AG08396 (cell line): ENCODE measurements at regions not wholly inside any gene's neighbourhood (a gene's known extent, or its start where the extent isn't known, plus 50 kb on each side); places are given as distances from the start of the nearest gene placed in this dataset.
"Not testable (repeated sequence)": the region's sequence is repeated elsewhere in the genome, so short reads cannot be mapped to it uniquely, and the experiment has no call there.

Source experiments
- DNase-seq: peaks from one replicate; pipeline ENCODE4 v3.0.0; 2012; ENCODE audit warnings: low spot score, mixed read lengths

DNA sequence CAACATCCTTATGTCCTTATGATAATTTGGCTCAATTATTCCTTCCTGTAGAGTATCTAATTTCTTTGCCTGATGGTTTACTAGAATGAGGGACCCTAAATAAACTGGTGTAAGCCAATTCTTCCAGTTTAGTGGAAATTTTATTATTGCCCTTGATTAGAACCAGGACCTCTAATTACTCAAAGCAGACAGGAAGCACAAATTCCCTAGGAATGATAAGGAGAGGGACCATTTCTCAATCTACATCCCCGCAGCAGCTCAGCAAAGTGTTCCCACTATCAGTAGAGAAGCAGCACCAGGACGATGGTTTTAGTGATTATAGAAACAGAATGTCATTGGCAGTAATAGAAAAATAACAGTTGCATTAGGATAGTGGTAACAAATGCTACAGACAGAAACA is 97.1 kb downstream of the PLPPR4 start:
- no peak for DNase-seq

- DNase-seq = no peak
Measured at GRCh38 chr1:99363531-99363930, 99.2 kb downstream of the PLPPR4 start.

DNA sequence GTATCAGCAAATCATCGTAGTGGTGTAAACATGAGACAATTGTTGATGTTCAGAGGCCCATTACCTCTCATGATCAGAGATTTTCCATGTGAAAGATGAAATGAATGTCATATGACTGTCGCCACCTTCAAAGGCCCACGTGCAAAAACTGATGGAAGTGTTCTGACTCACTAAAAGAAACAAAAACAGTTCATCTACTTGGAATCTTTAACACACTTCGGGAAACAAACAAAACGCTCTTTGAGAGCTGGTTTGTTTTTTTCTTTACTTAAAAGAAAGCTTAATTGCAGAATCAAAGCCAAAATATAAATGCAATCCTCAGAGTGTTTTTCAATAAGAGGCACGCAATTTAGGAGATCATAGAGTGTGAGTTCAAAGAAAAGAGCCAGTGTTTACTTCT is 100.8 kb downstream of the PLPPR4 start:
- no peak for DNase-seq

- no peak for DNase-seq
Measured at GRCh38 chr1:99365545-99365944, 101.3 kb downstream of the PLPPR4 start.

- DNase-seq = no peak
Measured at GRCh38 chr1:99369154-99369553, 104.9 kb downstream of the PLPPR4 start.

DNA sequence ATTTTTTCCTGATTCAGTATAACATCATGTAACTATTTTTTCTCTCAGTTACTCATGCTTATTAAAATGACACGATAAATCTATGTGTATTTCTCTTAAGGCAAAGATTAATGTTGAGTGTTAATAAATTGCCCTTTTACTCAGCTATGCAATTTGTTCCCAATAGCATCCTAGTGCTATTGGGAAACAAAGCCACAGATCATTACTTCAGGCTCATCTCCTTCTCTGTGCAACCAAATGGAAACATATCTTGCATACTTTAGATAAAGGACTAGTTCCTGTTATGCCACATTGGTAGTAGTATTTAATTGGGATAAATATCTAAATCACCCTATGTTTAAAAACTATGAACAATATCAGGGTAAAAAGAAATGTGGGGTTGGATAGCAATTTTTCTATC is 106.2 kb downstream of the PLPPR4 start:
- DNase-seq = no peak

- DNase-seq = no peak
Measured at GRCh38 chr1:99371413-99371812, 107.1 kb downstream of the PLPPR4 start.

GRCh38 chr1:99374109-99374508 is 109.8 kb downstream of the PLPPR4 start:
- no peak for DNase-seq

DNA sequence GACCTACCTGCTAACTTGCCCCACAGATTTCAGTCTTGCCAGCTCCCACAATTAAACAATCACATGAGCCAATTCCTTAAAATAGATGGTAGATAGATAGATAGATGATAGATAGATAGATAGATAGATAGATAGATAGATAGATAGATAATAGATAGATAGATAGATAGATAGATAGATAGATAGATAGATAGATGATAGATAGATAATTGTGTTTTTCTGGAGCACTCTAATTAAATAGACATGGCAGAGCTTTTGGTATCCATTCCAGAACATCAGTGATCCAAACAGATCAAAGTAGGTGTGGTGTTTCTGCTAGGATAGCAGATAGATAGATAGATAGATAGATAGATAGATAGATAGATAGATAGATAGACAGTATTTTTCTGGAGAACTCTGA is 110.4 kb downstream of the PLPPR4 start:
- DNase-seq = not testable (repeated sequence)

GRCh38 chr1:99384021-99384420 is 119.7 kb downstream of the PLPPR4 start:
- no peak for DNase-seq

- no peak for DNase-seq
Measured at GRCh38 chr1:99385852-99386251, 121.6 kb downstream of the PLPPR4 start.

- no peak for DNase-seq
Measured at GRCh38 chr1:99396389-99396788, 132.1 kb downstream of the PLPPR4 start.

GRCh38 chr1:99397029-99397428 is 132.7 kb downstream of the PLPPR4 start:
- DNase-seq = no peak

DNA sequence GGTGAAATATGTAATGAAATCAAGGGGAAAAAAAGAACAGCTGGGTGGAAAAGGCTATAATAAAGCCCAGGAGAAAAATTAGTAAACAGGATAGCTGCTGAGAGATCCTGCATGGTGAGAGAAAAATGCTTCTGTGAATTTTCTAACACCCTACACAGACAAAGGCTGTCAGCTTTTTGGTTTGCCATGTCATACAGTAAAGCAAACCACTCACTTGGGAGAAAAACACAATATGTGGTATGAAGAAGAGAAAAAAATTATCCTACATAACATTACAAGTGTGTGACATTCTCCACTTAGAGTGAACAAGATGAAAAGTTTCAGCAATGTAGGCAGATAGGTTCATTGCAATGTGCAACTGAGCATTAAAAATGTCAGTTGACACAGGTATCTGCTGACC is 133.6 kb downstream of the PLPPR4 start:
- no peak for DNase-seq

DNA sequence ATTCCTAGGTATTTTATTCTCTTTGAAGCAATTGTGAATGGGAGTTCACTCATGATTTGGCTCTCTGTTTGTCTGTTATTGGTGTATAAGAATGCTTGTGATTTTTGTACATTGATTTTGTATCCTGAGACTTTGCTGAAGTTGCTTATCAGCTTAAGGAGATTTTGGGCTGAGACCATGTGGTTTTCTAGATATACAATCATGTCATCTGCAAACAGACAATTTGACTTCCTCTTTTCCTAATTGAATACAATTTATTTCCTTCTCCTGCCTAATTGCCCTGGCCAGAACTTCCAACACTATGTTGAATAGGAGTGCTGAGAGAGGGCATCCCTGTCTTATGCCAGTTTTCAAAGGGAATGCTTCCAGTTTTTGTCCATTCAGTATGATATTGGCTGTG is 137.3 kb downstream of the PLPPR4 start:
- DNase-seq = not testable (repeated sequence)

DNA sequence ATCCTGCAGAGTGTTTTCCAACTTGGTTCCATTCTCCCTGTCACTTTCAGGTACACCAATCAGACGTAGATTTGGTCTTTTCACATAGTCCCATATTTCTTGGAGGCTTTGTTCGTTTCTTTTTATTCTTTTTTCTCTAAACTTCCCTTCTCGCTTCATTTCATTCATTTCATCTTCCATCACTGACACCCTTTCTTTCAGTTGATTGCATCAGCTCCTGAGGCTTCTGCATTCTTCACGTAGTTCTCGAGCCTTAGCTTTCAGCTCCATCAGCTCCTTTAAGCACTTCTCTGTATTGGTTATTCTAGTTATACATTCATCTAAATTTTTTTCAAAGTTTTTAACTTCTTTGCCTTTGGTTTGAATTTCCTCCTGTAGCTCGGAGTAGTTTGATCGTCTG is 140.1 kb downstream of the PLPPR4 start:
- DNase-seq = not testable (repeated sequence)

DNA sequence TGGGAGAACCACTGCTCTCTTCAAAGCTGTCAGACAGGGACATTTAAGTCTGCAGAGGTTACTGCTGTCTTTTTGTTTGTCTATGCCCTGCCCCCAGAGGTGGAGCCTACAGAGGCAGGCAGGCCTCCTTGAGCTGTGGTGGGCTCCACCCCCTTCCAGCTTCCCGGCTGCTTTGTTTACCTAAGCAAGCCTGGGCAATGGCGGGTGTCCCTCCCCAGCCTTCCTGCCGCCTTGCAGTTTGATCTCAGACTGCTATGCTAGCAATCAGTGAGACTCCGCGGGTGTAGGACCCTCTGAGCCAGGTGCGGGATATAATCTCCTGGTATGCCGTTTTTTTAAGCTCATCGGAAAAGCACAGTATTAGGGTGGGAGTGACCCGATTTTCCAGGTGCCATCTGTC is 141.0 kb downstream of the PLPPR4 start:
- DNase-seq = not testable (repeated sequence)

GRCh38 chr1:99407018-99407417 is 142.7 kb downstream of the PLPPR4 start:
- no peak for DNase-seq

DNA sequence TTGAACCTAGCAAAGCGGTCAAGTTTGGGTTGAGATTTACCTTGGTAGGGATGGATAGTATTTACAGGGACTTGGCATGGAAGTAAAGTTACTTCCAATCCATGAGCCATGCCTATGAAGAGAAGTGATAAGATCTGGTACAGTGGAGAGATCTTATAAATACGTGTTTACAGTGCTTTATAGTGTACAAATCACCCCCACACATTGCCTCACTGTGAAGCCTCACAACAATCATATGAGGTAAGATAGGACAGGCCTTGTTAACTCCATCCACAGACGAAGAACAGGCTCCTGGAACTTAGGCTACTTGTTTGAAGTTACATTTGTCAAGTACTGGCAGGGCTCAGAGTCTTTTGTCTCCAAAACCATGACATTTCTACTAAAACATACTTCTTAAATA is 159.8 kb downstream of the PLPPR4 start:
- no peak for DNase-seq

DNA sequence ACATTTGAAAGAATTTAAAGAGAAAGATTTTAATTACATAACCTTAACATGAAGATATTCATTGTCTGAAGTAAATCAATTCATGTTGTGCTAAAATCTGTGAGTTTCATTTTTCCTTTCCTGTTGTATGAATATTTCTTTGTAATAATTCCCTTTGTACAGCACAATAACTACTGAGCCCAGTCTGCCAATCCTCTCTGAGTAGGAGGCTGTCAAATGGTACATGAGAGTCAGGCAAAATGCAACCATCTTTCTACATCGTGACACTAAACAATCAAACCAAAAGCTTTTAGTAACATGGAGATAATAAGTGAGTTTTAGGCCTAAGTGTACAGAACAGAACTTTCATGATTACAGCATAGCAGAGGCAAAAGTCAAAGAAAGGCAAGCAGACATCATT is 165.5 kb downstream of the PLPPR4 start:
- no peak for DNase-seq

DNA sequence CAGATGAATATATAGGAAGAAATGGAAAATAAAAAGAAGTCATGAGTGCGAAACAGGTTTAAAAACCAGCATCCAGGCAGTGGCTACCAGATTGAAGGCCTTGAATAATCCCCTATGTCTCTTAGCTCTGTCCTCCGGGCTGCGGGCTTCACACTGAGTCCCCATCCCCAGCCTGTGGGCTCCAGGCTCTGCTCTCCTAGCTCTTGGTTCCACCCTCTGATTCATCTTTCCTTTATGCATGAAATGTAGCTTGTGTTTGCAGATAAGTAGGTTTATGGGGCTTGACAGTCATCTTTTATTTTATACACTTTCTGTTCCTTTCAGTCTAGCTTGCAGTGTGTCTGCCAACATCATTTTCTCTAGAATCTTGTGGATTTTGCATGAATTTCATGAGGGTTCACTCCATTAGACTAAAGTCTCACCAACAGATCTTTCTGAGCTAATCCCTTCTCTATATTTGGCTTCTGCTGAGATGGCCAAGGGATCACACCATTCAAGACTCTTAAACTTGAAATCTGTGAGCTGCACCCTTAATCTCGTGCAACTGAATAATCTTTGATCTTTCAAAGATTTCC is 174.5 kb downstream of the PLPPR4 start:
- no peak for DNase-seq

DNA sequence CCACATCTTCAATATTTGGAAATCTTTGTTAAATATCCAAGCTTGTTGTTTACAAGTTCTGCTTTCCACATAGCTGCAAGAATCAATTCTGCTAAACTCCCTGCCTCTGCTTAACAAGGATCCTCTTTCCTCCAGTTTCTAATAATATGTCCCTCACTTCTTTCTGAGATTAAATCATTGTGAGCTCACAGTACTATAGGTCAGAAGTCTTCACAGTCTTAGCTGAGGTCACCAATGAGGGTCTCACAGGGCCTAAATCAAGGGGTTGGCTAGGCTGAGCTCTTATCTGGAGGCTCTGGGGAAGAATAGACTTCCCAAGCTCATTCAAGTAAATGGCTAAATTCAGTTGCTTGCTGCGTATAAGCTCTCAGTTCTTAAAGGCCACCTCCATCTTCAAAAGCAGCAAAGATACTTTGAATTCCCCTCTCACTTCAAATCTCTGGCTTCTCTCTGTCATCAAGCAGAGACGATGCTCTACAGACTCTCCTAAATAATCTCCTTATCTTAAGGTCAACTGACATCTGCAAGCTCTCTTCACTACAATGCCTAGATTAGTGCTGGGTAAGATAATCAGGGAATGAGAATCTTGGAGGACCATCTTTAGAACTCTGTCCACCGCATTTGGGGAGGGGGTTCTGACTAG is 175.3 kb downstream of the PLPPR4 start:
- no peak for DNase-seq

DNA sequence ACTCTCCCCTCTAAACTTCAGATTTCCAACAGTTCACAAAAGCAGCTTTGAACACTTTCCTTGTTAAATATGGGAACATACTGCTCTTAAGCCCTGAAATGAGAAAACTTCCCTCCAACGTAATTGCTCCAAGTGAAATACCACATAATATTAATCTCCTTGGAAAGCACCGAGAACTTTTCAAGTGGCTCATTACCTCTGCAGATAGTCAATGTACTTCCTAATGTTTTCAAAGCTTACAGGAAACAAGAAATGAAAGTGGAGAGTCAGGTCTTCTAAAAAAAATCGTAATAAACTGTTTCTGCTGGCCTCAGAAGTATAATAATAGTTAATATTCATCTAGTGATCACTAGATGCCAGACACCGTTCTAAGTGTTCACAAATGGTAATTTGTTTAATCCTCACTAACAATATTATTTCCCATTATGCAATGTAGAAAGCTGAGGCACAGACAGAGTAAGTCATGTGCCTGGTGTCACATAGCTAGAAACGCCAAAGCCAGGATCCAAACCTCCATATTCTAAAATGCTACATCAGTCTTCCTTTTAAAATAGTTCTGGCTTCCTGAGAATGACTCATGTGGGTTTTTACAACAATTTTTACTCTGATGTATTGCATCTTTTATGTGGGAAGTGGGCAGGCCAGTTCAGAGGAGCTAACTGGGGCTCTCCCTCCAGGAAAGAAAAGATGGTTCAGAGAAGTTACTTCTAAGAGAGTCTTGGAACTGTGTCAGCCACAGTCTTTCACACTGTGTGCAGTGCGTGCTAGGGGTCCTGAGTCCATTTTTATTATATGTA is 177.2 kb downstream of the PLPPR4 start:
- peak; percentile 12 for DNase-seq
